ENCODE measurements at regions not wholly inside any gene's neighbourhood (a gene's known extent, or its start where the extent isn't known, plus 50 kb on each side); places are given as distances from the start of the nearest gene placed in this dataset.

DNA sequence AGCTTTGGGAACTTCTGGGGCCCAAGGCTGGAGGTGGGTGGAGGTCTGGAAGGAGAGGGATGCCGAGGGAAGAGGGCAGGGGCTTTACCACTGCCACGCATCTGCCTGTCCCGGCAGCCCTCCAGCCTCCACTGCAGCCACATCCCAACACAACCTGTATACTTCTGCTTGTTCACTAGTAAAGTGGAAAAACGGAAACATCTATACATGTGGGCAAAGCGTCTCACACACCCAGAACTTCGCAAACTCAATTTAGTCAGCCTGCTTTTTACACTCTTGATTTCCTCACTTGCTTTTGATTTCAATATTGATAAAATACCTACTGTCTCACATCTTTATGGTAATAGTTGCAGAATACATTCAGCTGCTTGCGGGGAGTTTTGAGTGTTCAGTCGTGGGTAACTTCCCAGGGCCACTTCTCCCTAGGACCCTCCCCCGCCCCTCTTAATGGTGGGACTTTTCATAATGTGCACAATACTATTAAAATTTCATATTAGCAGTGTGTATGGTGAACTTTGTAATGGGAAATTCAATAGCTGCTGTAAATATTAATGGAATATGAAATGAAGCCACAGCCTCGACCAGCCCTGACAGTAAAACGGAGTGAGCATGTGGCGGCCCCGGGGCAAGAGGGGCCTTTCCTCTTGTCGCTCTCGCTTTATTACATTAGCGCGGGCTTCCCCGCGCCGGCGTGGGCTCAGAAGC, 85.2 kb downstream of the NR2F2 start:
- TF ChIP-seq EZH2phosphoT487 (IDR thresholded peaks at IDR 0.05; ENCODE audit: low read length) (no peak), EZH2 (optimal IDR thresholded peaks at IDR 0.05; ENCODE audit: low read depth, low read length) (no peak)
- TF ChIP-seq, protein P1, sequence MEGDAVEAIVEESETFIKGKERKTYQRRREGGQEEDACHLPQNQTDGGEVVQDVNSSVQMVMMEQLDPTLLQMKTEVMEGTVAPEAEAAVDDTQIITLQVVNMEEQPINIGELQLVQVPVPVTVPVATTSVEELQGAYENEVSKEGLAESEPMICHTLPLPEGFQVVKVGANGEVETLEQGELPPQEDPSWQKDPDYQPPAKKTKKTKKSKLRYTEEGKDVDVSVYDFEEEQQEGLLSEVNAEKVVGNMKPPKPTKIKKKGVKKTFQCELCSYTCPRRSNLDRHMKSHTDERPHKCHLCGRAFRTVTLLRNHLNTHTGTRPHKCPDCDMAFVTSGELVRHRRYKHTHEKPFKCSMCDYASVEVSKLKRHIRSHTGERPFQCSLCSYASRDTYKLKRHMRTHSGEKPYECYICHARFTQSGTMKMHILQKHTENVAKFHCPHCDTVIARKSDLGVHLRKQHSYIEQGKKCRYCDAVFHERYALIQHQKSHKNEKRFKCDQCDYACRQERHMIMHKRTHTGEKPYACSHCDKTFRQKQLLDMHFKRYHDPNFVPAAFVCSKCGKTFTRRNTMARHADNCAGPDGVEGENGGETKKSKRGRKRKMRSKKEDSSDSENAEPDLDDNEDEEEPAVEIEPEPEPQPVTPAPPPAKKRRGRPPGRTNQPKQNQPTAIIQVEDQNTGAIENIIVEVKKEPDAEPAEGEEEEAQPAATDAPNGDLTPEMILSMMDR (IDR thresholded peaks at IDR 0.05; ENCODE audit: low read length), result no peak

Measured in MM.1S (cell line).